Thoracic aorta (tissue), 2 donors: ENCODE measurements at regions not wholly inside any gene's neighbourhood (a gene's known extent, or its start where the extent isn't known, plus 50 kb on each side); places are given as distances from the start of the nearest gene placed in this dataset.

ENCODE experiments used
- ATAC-seq: fragments of 150-250 bp; one replicate; pipeline ENCODE4 v1.8.0; 2017; ENCODE audit warnings: low read depth; ENCODE audit not compliant: insufficient number of reproducible peaks, low FRiP score
- DNase-seq: peaks from one replicate; pipeline ENCODE4 v3.0.0-alpha.2; 2020; ENCODE audit warnings: low spot score
- H3K27ac ChIP-seq, 2 donors: fragments of 200-600 bp; sonication (generic); 1 replicate in 1 of 2; 2 replicates in 1 of 2; pipeline ENCODE4 v1.5.1; 2016; ENCODE audit warnings: mild to moderate bottlenecking in 2 of 2, moderate library complexity in 2 of 2
- H3K27me3 ChIP-seq: fragments of 200-600 bp; sonication (generic); replicated peaks from 2 replicates; pipeline ENCODE4 v1.6.0; 2016; ENCODE audit warnings: mild to moderate bottlenecking; ENCODE audit not compliant: insufficient read depth
- H3K36me3 ChIP-seq: fragments of 200-600 bp; sonication (generic); one replicate; pipeline ENCODE4 v1.5.1; 2016
- H3K4me1 ChIP-seq, 2 donors: fragments of 200-600 bp; sonication (generic); 1 replicate in 1 of 2; 2 replicates in 1 of 2; pipeline versions ENCODE4 v1.5.1 to v1.6.0; 2016; ENCODE audit warnings: low read depth in 2 of 2, mild to moderate bottlenecking in 1 of 2; ENCODE audit not compliant: control insufficient read depth in 1 of 2
- H3K4me3 ChIP-seq: fragments of 200-600 bp; sonication (generic); 2 replicates; pipeline ENCODE4 v1.5.1; 2016; ENCODE audit warnings: mild to moderate bottlenecking
- H3K9me3 ChIP-seq: fragments of 200-600 bp; sonication (generic); 2 replicates; pipeline ENCODE4 v1.5.1; 2016
- CTCF ChIP-seq: fragments of 200-600 bp; sonication (generic); IDR thresholded peaks from one replicate; pipeline ENCODE4 v1.5.1; 2019; ENCODE audit warnings: antibody characterized with exemption

DNA sequence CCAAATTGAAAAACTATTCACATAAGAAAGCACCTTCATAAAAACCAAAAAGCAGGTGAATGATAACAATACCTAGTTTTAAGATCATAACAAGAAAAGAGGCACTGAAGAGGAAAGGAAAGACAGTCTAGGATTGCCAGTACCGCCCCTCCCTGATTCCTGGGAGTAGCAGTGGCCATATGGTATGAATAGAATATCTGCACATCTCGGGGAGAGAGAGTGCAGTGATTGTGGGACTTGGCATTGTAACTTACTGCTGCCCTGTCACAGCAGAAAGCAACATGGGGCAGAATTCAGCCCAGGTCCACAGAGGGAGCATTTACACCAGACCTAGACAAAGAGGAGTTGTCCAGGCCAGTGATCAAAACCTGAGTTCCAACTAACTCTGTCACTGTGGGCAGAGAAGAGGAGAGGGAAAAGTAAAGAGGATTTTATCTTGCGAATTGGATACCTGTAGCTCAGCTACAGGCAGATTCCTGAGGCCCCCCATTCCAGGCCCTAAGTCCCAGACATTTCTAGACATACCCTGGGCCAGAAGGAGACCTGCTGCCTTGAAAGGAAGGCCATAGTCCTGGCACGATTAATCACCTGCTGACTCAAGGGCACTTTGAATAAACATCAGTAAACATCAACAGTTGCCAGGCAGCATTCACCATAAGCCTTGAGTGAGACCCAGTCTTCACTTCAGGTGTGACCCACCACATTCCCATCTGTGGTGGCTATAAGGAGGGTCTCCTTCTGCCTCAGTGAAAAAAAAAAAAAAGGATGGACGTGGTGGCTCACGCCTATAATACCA is 397.5 kb downstream of the TGFB2 start:
- TF ChIP-seq CTCF, result no peak
- no peaks in the 10 kb centered on the region for H3K36me3 ChIP-seq
- H3K9me3 ChIP-seq, result no peaks in the 10 kb centered on the region
- ATAC-seq (no peak), DNase-seq (no peak)
- H3K27ac ChIP-seq, result no peak overlapping the region
- H3K27me3 ChIP-seq, result no peaks in the 10 kb centered on the region
- H3K4me3 ChIP-seq, result no peak overlapping the region
- H3K4me1 ChIP-seq, result peaks cover 0 to 4% of the 10 kb centered on the region in 2 donors

GRCh38 chr1:218743861-218744505 is 398.8 kb downstream of the TGFB2 start:
- ATAC-seq (no peak), DNase-seq (no peak)
- no peaks in the 10 kb centered on the region for H3K9me3 ChIP-seq
- no peak overlapping the region for H3K27ac ChIP-seq
- TF ChIP-seq CTCF, result no peak
- H3K4me3 ChIP-seq, result no peak overlapping the region
- no peaks in the 10 kb centered on the region for H3K36me3 ChIP-seq
- peaks cover 0 to 4% of the 10 kb centered on the region in 2 donors for H3K4me1 ChIP-seq
- H3K27me3 ChIP-seq, result no peaks in the 10 kb centered on the region

DNA sequence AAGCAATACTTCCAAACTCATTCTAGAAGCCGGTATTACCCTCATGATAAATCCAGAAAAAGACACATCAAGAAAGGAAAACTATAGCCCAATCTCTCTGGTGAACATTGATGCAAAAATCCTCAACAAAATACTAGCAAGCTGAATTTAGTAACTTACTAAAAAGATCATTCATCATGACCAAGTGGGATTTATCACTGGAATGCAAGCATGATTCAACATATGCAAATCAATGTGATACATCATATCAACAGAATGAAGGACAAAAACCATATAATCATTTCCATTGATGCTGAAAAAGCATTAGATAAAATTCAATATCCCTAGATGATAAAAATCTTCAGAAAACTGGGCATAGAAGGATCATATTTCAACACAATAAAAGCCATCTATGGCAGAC is 402.9 kb downstream of the TGFB2 start:
- no peak for DNase-seq
- H3K36me3 ChIP-seq, result no peaks in the 10 kb centered on the region
- no peaks in the 10 kb centered on the region for H3K9me3 ChIP-seq
- H3K27ac ChIP-seq, result no peak overlapping the region
- no peaks in the 10 kb centered on the region for H3K27me3 ChIP-seq
- no peak overlapping the region for H3K4me3 ChIP-seq
- TF ChIP-seq CTCF, result no peak
- no peak for ATAC-seq
- H3K4me1 ChIP-seq, result no peaks in the 10 kb centered on the region

- Histone ChIP-seq H3K4me3 (no peak overlapping the region), H3K4me1 (no peaks in the 10 kb centered on the region), H3K27me3 (no peaks in the 10 kb centered on the region), H3K9me3 (no peaks in the 10 kb centered on the region), H3K27ac (no peak overlapping the region), H3K36me3 (no peaks in the 10 kb centered on the region)
- ATAC-seq, result no peak
- no peak for DNase-seq
- TF ChIP-seq CTCF, result no peak
These were observed 405.3 kb downstream of the TGFB2 start for GRCh38 chr1:218750216-218750970.
